HG02981 (cell line): ENCODE measurements at regions not wholly inside any gene's neighbourhood (a gene's known extent, or its start where the extent isn't known, plus 50 kb on each side); places are given as distances from the start of the nearest gene placed in this dataset.

Experiments used
- ATAC-seq: cut with Tn5 transposase; IDR thresholded peaks from one replicate; pipeline ENCODE4 v1.9.1; 2021; ENCODE audit warnings: mild to moderate bottlenecking, moderate library complexity; ENCODE audit not compliant: unreplicated experiment

DNA sequence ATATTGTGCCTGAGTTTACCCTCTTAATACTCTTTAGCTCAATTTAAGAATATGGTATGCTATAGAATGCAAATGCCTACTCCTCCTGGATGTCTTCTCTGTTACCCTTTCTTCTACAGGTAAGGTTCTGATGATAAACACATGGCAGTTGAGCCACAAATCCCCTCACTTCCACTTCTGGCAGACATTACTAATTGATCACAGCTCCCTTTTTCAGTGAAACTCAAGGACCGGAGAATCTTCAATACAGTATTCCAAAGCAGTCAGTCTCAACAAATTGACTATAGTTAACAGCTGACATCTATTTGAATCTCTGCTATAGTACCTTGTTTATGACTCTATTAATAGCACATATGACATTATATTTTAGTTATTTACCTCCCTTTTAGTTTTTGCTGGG lies 232.1 kb upstream of the ADAMTS9 start:
- no peak for ATAC-seq

DNA sequence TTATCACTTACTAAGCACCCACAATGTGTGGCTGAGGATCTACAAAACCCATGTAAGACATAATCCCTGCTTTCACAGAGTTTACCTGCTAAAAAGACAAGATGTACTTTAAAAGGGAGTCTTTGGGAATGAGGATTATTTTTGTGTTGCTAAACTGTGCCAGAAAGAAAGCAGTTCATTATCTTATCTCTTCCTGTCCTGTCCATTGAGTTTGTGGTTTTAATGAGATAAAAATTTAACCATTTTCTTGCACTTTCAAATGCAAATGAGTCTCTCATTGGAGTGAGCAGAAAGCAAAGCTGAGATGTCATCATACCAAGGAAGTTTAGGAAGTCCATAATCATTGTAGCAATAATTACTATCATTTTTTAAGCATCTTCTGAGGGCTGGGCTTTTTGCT lies 231.2 kb upstream of the ADAMTS9 start:
- no peak for ATAC-seq

DNA sequence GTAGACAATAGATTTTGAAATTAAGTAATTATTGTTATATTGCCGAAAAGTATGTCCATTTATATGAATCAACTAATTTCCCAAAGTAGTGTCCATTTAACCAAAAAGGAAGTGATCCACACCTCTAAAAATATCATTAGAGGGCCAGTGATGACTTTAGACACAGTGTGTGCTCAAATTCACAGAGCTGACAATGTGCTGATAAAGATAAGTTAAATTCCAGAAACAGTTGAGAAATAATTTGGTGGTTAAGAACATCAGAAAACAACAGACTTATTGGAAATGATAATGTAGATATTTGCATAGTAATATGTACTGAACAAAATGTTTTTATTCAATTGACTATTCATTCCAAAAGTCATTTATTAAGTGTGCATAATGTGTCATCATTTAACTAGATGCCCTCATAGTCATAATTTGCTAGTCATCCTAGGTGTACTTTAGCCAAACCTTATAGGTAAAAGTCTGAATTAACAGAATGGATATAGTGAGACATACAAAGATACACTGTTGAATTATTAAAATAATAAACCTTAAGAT lies 230.2 kb upstream of the ADAMTS9 start:
- ATAC-seq: no peak

DNA sequence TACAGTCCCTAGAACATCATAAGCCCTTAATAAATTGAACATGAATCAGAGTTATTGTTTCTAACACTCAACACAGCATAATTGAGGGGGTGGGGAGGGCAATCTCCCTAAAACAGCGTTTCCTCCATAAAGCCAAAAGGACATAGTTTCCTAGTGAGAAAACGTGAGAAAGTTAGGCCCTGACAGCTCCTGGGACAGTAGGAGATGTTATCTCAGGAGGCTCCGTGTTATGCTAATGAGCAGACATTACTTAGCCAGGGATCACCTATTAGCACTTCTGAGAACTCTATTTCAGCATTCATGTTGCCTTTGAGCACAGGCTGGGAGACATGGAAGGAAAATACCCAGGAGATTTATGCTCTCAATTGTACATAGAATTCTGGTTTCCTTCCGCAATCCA lies 229.1 kb upstream of the ADAMTS9 start:
- no peak for ATAC-seq

DNA sequence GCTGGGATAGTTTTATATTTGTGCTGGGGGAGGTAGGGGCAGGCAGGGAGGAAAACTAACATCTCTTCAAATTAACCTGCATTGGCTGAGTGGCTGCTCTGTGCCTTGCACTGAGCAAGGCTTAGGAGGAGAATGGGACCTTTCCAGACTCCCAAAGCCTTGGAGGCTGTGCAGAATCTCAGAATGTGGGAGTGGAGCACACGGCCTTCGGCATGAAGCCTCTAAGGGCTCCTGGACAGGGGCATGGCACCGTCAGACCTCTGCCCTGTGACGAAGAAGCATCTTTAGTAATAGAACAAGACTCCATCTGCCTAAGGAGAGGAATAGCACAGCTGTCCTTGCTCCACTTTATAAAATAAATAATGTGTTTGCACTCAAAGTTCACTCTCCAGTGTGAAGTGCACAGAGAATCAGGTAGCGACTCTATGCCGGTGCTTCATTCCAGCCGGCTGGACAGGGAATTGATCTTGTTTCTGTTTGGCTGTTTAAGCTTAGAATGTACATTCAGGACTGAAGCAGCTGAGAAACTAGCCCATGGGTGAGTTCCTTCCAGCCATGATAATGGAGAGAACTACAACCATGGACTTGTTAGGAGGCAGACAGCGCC lies 228.5 kb upstream of the ADAMTS9 start:
- ATAC-seq: no peak

DNA sequence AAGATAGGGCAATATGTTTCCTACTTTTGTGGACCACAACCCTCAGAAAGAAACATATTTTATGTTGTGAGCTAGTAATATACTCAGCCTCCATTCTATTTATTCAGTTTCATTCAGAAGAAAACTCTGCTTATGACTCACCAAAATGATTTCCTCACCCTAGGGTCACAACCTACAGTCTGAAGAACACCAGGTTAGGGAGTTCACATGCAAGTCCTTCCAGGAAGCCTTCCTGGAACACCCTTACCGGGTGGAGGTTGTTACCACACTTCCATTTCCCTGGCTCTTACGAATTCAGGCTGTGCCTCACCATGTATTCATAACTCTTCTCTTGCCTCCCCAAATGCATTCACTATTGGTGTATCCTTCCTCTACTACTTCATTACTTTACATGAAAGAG lies 228.0 kb upstream of the ADAMTS9 start:
- no peak for ATAC-seq

DNA sequence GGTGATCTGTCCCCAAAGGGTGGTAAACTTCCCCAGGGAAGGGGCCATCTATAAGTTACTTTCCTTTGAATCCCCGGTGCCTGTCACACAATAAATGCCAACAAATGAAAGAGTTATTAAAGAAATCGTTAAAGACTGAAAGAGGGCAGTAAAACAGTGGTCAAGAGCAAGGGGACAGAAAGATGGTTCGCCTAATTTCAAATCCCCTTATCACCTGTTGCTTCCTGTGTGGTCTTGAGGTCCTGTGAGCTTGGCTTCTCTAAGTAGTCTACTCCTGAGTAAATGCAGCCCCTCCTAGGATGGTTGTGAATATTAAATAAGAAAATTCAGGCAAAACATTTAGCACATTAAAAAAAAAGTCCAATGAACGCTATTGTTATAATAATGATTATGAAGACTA lies 225.7 kb upstream of the ADAMTS9 start:
- ATAC-seq: no peak

DNA sequence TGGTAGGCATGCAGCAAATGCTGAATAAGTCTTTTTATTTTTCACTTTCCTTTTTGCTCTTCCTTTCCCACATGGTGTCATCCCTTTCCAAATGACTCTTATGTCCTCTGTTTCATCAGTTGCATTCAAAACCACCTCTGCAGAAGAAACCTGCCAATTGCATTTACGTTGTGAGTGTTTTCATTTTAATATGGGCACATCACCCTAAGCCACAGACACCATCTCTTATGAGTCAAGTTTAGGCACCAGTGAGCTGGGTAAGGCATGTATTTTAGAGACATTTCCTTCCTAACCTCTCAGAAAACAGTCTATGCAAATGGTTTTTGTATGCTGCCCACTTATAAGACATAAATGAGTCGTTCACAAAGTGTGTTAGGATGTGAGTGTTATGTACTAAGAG lies 223.3 kb upstream of the ADAMTS9 start:
- no peak for ATAC-seq

DNA sequence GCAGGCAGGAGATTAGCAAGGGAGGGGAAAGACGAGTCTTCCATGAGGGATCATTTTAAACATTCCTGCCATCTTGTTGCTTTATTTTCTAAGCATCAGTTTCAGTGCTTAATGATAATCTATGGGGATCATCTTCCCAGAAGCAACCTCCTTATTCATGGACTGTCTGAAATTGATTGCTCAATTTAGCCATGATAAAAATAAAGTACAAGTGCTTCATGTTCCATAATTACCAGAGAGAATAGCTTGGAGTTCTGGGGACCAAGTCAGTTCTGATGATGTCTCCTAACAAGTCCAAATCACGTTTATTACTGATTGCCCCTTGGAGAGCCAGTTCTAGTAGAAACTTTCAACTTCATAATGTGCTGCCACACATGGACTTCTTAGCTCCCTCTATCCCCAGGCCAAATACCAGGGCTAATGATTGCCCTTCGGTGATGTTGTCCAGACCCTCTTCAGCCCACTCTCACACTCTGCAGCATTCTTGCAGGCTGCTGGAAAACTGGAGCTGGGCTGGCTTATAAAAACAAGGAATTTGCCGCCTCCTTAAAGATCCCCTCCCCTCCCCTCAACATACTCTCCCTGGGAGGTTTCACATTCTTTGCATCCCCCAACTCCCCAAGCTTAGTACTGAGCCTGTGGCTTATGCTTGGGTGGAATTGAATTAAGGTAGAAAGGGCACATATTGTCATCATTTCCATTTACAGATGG lies 222.1 kb upstream of the ADAMTS9 start:
- no peak for ATAC-seq

DNA sequence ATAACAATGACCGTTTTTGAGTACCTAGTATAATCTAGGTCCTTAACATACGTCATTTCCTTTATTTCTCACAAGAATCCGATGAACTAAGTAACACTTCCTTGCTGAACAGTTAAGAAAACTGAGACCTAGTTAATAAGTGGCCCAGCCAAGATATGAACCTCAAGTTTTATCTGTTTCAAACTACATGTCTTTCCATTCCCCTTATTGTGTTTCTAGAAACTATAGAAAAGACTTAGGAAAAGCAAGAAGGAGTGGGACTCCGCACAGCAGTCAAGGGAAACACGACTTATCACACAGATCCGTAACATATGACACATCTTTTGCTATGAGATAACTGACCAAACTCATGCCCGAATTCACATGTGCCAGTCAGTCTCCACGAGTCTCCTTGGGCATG lies 221.2 kb upstream of the ADAMTS9 start:
- no peak for ATAC-seq

DNA sequence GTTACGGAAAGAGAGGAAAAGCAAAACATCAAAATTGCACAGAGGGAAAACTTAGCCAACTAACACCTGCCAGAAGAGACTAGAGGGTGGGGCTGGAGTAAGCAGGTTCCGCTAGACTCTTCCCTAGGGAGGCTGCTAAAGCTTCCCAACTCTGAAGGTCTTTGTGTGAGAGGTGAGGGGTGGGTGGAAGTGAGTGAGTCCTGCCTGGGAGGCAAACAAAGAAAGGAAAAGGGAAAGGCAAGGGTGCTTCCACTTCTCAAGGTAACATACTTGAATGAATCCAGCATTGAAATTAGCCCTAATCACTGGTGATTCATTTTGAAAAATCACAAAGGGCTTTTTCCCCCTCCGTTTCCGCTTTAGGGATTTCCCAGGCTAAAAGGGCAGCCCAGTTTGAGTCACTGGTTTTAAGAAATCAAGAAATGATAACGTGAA lies 220.5 kb upstream of the ADAMTS9 start:
- no peak for ATAC-seq

DNA sequence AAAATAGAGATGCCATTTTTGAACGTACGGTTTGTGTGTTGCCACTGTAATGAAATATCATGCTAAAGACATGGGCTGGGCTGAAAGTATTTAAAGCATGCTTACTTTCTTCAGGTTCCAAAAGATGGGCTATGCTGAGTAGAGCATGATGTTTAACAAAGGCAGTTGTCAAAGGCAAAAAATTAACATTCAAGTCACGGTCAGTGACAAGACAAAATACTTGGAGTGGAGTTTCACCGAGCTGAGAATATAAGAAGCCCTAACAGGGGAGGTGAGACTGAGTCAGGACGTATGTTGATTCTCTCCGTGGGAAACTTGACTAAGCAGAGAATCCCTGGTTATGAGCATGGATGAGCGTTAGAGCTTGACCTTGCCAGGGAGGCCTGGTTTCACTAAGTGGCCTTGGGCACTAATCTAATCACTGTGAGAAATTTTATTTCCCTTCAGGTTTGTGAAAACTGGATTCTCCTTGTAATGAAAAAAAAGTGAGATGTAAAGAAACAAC lies 218.2 kb upstream of the ADAMTS9 start:
- no peak for ATAC-seq

DNA sequence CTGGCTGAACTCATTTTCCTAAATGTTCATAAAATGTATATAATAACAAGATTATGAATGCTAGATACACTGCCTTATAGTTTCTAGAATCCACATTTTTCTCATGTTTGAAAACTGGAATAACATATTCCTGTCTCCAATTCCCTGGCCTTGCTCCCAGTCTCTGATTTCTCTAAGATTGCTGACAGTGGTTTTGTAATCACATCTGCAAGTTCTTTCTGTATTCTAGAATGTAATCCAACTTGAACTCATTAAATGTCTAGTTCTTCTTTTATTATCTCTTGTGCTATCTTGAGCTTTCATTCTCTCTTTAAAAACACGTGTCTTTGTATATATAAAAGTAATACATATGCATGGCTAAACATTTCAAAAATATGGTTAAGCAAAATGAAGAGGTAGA lies 215.2 kb upstream of the ADAMTS9 start:
- no peak for ATAC-seq

DNA sequence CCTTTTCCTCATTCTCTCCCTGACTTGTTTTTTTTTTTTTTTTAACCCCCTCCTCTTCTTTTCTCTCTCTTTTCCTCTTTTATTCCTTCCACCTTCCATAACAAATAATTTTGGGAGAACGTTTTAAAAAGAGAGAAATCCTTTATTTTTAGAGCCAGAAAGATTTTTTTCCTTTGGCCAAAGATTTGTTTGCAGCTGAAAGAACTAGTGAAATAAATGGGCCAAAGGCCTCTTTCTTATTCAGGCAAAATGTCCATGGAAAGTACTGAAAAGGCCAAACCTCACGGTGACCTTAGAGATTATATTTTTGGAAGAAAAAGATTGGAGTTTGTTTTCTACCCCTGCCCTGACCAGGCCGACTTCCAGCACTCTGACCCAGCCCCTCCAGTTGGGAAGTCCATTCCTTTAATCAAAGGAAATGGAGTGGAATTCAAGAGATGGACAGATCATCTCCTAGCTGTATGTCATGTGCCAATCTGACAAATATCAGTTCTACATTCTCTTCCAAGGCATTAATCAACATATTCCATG lies 214.3 kb upstream of the ADAMTS9 start:
- ATAC-seq: no peak

DNA sequence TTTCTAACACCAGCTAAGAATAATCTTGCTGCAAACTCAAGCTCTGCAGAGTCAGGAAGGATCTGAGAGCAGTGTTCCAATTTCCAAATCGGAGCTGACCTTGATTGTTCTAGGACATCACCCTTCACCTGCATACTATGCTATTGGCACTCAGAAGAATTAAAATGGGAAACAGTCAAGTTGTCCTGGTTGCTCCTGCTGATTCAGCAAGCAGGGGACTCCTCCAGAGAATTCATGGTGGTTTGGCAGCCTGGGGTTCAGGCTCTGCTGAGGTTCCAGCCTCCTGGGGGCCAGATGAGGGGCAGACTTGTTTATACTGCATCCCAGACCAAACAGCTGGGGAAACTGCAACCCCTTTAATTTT lies 213.7 kb upstream of the ADAMTS9 start:
- ATAC-seq: no peak

DNA sequence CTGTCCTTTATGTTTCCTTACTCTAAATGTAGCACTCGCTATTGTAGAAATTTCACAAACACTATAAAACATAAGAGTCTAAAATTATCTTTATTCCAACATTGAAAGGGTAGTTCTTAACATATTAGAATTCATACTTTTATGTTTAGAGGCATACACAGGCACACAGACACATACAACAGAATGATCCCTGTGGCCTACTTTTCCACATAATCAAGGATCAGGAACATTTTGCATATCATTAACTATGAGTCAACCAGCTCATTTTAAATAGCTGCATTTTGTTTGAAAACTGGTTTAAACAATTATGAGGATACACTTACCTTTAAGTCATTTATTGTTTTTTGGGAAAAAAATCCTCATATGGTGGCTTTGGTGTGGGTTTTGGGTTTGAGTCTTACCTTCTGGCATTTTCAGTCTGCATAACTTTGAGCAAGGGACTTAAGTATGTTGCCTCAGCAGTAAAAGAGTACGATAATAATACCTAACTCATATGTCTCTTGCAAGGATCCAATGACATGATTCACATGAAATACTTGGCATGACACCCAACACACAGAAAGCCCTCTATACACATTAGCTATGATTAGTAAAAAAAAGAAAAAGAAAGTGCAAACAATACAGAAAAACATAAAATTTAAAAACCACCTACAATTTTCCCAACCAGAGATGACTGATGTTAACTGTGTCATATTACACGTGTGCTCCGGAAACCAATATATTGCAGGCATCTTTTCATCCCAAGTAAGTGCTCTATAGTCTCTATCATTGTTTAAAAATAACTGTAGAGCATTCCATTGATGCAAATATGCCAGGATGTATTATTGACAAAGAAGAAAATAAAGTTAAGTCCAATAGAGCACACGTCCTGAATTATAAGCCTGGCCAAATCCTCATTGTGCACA lies 213.1 kb upstream of the ADAMTS9 start:
- no peak for ATAC-seq

DNA sequence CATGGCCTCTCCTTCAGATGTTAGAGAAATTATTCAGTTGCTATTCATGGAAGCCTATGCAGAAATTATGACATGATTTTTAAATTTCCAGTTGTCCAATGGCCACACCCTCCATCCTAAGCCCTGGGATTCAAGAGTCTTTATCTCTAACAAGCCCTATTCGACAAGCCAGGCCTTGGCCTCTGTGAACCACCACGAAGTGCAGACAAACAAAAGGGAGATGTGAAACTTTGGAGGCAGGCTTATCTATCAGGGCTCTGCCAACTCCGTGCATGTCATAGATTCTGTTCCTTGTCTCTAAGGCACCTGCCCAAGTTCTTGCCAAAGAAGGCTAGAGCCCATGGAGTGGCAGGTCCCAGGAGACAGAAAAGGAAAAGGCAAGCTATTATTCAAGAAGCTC lies 212.4 kb upstream of the ADAMTS9 start:
- no peak for ATAC-seq

DNA sequence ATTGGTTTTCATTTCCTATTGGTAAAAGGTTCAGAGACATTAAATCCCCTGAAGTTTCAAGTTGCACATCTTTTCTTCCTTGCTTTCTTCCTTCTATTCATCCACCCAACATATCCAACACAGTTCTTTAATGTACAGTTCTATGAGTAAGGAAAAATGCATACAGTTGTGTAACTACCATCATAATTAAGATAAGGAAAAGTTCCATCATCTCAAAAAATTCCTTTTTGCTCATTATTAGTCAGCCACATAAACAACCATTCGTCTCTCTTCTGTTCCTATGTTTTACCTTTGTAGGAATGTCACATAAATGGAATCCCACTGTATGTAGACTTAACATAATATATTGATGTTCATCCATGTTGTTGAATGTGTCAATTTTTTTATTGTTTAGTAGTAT lies 211.1 kb upstream of the ADAMTS9 start:
- no peak for ATAC-seq

DNA sequence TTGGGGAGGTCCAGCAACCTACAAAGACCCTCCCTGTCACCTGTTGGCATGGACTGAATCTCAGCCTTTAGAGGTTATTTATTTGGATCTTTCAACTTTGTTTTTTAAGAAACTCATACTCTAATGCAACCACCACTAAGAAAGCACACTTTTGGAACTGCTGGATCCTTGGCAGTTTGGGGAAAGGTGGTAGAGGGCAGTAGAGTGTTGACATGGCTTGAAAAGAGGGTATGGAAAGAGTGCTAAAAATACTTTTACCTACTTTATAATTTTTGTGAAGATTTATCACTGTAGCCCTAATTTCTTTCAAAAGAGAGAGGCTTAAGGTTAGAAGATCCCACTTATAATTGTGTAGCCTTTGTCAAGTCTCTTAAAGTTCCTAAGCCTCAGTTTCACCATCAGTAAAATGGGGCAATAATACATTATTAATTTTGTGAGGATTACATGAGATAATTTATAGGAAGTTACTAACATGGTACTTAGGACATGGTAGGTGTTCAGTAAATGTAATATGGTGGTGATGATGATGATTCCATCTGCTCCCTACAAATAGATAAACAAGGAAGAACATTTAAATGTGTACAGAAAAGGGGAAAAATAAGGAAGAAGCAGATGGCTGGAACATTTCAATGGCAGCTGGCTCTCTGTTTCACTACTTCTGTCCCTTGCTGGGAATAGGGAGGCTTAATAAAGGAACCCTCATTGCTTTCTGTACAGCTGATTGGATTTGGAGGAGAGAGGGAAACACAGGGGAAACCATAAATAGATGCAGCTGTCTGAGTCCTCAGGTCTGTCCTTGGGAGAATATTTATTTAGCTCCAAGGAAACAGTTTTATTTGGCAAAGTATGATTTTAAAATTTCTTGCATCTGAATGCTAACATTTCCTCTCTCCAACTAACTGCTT lies 208.4 kb upstream of the ADAMTS9 start:
- no peak for ATAC-seq
